Vagina (tissue), 2 donors: ENCODE measurements at regions not wholly inside any gene's neighbourhood (a gene's known extent, or its start where the extent isn't known, plus 50 kb on each side); places are given as distances from the start of the nearest gene placed in this dataset.

ENCODE experiments used
- POLR2A ChIP-seq, 2 donors: fragments of 450-650 bp; IDR thresholded peaks; one replicate each; pipeline ENCODE4 v1.6.1; 2017; ENCODE audit warnings: antibody characterized with exemption in 2 of 2, mild to moderate bottlenecking in 2 of 2, moderate library complexity in 2 of 2
- POLR2AphosphoS5 ChIP-seq, 2 donors: sonication (generic); formaldehyde crosslinking; IDR thresholded peaks; one replicate each; pipeline ENCODE4 v1.9.0; 2017; ENCODE audit warnings: antibody characterized with exemption in 2 of 2, mild to moderate bottlenecking in 2 of 2, low read depth in 1 of 2; ENCODE audit not compliant: insufficient read depth in 1 of 2
- TF ChIP-seq, protein P1 (sequence below), 3 experiments: fragments of 450-650 bp in 2 of 3; fragments of 200-600 bp in 1 of 3; sonication (generic) in 1 of 3; IDR thresholded peaks; one replicate each; pipeline ENCODE4 v1.5.1; 2017 to 2019; ENCODE audit warnings: antibody characterized with exemption in 3 of 3, mild to moderate bottlenecking in 2 of 3, moderate library complexity in 2 of 3

DNA sequence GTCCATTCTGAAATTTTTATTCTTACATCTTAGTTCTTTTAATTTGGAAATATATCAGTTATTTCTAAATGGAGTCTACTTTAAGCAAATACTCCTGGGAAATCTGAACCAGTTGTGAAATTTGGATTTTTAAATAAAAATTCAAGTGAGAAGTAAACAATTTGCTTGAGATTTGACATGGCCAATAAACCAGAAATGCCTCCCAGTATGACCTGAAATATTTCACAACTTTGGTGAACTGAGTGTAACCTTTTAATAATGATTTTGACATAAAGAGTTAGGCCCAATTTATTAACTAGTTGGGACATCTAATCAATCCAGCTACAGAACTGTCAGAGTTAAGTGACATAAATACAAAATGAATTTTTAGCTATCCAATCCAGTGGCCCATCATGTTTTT, 192.0 kb downstream of the ZC3H11B start:
- TF ChIP-seq, protein P1, sequence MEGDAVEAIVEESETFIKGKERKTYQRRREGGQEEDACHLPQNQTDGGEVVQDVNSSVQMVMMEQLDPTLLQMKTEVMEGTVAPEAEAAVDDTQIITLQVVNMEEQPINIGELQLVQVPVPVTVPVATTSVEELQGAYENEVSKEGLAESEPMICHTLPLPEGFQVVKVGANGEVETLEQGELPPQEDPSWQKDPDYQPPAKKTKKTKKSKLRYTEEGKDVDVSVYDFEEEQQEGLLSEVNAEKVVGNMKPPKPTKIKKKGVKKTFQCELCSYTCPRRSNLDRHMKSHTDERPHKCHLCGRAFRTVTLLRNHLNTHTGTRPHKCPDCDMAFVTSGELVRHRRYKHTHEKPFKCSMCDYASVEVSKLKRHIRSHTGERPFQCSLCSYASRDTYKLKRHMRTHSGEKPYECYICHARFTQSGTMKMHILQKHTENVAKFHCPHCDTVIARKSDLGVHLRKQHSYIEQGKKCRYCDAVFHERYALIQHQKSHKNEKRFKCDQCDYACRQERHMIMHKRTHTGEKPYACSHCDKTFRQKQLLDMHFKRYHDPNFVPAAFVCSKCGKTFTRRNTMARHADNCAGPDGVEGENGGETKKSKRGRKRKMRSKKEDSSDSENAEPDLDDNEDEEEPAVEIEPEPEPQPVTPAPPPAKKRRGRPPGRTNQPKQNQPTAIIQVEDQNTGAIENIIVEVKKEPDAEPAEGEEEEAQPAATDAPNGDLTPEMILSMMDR (IDR thresholded peaks at IDR 0.05): no peak
- TF ChIP-seq POLR2AphosphoS5 (IDR thresholded peaks at IDR 0.05; ENCODE audit: insufficient read depth in 1 of 2, low read depth in 1 of 2) (no peak), POLR2A (IDR thresholded peaks at IDR 0.05) (no peak)
